Ishikawa (cell line): ENCODE measurements at regions not wholly inside any gene's neighbourhood (a gene's known extent, or its start where the extent isn't known, plus 50 kb on each side); places are given as distances from the start of the nearest gene placed in this dataset.

Experiments
- CEBPB ChIP-seq: IDR thresholded peaks from 2 replicates; pipeline ENCODE4 v1.6.1; 2012
- CREB1 ChIP-seq: IDR thresholded peaks from 2 replicates; pipeline ENCODE4 v1.6.1; 2012; ENCODE audit warnings: low read depth
- EGR1 ChIP-seq: IDR thresholded peaks from 2 replicates; pipeline ENCODE4 v1.6.1; 2012
- EP300 ChIP-seq: IDR thresholded peaks from 2 replicates; pipeline ENCODE4 v1.6.1; 2012; ENCODE audit warnings: borderline replicate concordance
- NFIC ChIP-seq: IDR thresholded peaks from 2 replicates; pipeline ENCODE4 v1.6.1; 2012
- RAD21 ChIP-seq: IDR thresholded peaks from 2 replicates; pipeline ENCODE4 v1.6.1; 2012; ENCODE audit warnings: low read depth
- TAF1 ChIP-seq: IDR thresholded peaks from 2 replicates; pipeline ENCODE4 v1.6.1; 2012; ENCODE audit warnings: low read depth, mild to moderate bottlenecking
- TEAD4 ChIP-seq: IDR thresholded peaks from 2 replicates; pipeline ENCODE4 v1.6.1; 2012
- YY1 ChIP-seq: IDR thresholded peaks from 2 replicates; pipeline ENCODE4 v1.6.1; 2012; ENCODE audit warnings: low read depth
- TF ChIP-seq, protein P1 (sequence below): IDR thresholded peaks from 2 replicates; pipeline ENCODE4 v1.6.1; 2012

DNA sequence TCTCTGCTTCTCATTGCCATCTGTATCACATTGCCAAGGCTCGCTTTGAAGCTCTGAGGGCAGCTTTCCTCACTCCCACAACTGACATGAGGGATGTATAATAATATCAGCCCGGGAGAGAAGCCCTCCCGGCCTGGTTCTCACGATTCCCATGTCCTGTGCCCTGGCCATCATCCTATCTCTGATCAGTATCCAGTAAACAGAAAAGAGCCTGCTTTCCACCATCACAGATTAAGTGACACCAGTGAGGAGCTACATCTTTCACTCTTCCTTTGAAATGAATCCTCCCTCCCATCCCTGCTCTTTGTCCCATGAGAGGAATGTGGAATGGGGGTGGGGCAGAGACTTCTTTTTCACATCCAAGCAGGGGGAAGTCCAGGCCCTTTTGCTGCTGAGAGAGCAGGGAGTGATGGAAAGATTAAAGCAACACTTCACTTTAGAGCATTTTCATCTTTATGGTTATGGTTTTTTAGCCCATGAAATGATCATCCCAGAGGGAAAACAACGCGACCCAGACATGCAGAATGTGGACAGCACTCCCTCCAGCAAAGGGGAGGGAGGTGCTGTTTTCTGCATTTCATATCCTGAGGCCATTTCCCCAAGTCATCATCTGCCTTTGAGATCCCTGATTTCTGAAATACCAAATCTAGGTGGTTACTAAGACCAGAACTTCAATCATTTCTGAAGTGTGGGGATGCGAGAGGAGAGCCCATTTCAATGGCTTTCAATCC, 84.6 kb upstream of the LYZL1 start:
- TF ChIP-seq, protein P1, sequence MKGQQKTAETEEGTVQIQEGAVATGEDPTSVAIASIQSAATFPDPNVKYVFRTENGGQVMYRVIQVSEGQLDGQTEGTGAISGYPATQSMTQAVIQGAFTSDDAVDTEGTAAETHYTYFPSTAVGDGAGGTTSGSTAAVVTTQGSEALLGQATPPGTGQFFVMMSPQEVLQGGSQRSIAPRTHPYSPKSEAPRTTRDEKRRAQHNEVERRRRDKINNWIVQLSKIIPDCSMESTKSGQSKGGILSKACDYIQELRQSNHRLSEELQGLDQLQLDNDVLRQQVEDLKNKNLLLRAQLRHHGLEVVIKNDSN, result no peak
- TF ChIP-seq TAF1 (no peak), EGR1 (no peak), YY1 (no peak), CEBPB (no peak), RAD21 (no peak), EP300 (no peak), CREB1 (no peak), TEAD4 (no peak), NFIC (no peak)
